HG02970 (cell line): ENCODE measurements at regions not wholly inside any gene's neighbourhood (a gene's known extent, or its start where the extent isn't known, plus 50 kb on each side); places are given as distances from the start of the nearest gene placed in this dataset.
"Not testable (repeated sequence)": the region's sequence is repeated elsewhere in the genome, so short reads cannot be mapped to it uniquely, and the experiment has no call there.

ENCODE experiments used
- ATAC-seq: cut with Tn5 transposase; IDR thresholded peaks from one replicate; pipeline ENCODE4 v1.9.1; 2021; ENCODE audit warnings: mild to moderate bottlenecking, moderate library complexity, moderate number of reproducible peaks; ENCODE audit not compliant: unreplicated experiment, low FRiP score

- ATAC-seq, result no peak
These were observed 198.5 kb upstream of the GADL1 start for GRCh38 chr3:31092748-31093589.

DNA sequence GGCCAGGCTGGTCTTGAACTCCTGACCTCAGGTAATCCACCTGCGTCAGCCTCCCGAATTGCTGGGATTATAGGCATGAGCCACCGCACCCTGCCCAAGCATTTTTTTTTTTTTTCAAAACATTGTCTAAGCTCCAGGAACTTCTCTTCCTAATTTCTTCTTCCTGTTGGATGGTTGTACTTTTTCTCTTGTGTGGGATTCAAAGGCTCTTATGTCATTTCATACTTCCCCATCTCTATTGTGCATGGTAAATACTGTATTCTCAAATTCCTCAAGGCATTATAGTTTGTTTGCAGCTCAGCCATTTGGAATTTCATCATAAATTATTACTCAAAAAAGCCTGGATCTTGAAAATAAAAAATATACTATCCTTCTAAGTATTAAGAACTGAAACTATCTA is 199.1 kb upstream of the GADL1 start:
- ATAC-seq, result no peak

DNA sequence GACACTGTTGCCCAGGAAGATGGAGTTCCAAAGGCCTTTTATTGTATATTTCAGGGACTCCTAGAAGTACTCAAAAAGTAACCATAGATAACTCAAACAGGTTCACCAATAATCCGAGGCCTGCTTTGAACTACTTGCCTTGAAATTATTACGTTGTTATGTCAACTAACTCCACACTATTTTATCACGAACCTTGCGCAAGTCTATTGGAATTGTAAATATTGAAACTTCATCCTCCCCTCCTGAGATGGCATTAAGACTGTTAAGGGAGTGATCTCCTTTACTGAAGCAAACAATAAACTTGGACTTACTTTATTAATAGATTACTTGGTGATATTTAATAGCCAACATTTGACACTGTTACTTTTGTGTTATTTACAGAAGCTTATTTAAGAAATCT is 199.6 kb upstream of the GADL1 start:
- no peak for ATAC-seq

DNA sequence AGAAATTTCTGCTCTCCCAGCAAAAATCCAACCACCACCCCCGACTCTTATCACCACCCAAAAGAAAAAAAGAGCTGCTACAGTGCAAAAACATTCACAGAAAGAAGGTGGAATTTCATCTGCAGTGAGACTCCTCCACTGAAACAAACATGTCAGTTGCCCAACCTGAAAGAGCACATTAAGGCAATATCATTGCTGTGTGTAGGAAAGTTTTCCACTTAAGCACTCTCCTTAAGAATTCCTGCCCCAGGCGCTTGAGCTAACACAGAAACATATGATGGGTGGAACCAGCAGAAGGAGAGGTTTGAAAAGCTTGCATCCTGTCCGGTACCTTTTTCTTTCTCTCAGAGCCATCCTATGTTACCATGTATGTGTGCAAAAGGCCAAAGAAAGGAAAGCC is 200.8 kb upstream of the GADL1 start:
- no peak for ATAC-seq

- ATAC-seq, result no peak
These were observed 202.4 kb upstream of the GADL1 start for GRCh38 chr3:31096661-31097395.

GRCh38 chr3:31100519-31100918 is 206.1 kb upstream of the GADL1 start:
- no peak for ATAC-seq

DNA sequence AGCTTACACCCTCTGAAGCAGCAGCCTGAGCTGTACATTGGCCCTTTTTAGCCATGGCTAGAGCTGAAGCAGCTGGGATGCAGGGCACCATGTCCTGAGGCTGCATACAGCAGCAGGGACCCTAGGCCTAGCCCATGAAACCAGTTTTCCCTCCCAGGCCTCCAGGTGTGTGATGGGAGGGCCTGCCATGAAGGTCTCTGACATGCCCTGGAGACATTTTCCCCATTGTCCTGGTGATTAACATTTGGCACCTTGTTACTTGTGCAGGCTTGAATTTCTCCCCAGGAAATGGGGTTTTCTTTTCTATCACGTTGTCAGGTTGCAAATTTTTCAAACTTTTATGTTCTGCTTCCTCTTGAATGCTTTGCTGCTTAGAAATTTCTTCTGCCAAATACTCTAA is 206.8 kb upstream of the GADL1 start:
- ATAC-seq, result not testable (repeated sequence)

- ATAC-seq, result no peak
These were observed 207.9 kb upstream of the GADL1 start for GRCh38 chr3:31102196-31102879.

DNA sequence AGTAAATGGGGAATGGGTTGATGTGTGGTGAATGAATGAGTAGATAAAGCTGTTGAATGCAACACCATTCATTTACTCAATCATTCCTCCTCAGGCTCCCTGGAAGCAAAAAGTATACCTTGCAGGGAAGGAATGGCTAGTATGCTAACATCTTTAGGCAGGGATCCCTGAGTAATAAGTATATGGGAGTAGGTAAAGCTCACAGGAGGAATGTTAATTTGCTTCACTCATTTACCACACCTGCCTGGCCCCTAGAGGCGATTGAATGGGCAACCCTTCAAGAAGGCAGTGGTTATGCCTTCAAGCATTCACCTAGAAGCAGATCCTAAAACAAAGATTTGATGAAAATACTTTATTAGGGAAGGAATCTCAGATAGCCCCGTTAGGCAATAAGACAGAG is 208.7 kb upstream of the GADL1 start:
- no peak for ATAC-seq

GRCh38 chr3:31103623-31104180 is 209.2 kb upstream of the GADL1 start:
- no peak for ATAC-seq

GRCh38 chr3:31105011-31105410 is 210.6 kb upstream of the GADL1 start:
- ATAC-seq, result no peak

- no peak for ATAC-seq
These were observed 211.1 kb upstream of the GADL1 start for GRCh38 chr3:31105438-31106077.

DNA sequence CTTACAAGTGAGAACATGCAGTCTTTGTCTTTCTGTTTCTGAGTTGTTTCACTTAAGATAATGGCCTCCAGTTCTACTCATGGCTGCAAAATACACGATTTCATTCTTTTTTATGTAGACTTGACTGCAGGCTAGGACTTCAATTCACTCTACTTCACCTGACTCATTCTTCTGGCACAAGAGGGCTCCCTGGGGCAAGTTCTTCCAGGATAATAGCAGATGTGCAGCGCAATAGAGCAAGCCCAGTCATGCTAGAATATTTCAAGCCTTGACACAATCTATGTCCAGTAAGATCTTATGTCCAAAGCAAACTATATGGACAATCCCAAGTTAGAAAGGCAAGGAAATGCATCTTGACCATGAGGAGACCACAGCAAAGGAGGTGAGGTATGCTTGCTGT is 211.7 kb upstream of the GADL1 start:
- ATAC-seq, result no peak

DNA sequence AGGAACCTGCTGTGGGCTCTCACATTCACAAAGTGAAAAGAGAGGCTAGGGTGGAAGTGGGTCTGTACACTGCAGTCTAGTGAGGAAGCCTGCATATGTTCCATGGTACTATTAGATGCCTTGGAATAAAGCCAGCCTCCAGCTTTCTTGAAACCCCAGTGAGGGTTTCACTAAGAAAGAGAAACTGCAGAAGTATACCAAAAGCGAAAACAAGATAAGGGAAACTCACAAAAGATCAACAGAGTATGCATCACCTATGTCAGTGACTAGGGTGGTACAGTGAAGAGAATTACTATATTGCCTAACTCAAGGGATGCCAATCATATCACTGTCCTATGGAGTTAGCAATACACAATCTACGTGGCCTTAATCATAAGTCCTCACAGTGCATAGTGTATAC is 212.5 kb upstream of the GADL1 start:
- peak; percentile 67 for ATAC-seq

DNA sequence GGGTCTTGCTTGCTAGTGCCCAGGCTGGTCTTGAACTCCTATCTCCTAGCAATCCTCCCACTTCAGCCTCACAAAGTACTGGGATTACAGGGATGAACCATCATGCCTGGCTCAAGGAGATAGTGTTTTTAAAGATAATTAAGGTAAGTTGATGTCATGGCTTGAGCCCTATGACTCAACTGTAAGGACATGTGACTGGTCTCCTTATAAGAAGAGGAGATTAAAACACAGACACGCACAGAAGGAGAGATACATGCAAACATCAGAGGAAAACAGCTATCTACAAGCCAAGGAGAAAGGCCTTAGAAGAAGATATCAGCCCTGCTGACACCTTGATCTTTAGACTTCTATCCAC is 220.4 kb upstream of the GADL1 start:
- ATAC-seq, result no peak

DNA sequence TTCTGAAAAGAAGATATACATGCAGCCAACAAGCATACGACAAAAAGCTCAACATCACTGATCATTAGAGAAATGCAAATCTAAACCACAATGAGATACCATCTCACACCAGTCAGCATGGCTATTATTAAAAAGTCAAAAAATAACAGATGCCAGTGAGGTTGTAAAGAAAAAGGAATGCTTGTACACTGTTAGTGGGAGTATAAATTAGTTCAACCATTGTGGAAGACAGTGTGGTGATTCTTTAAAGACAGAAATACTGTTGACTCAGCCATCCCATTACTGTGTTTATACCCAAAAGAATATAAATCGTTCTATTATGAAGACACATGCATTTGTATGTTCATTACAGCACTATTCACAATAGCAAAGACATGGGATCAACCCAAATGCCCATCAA is 221.1 kb upstream of the GADL1 start:
- ATAC-seq, result not testable (repeated sequence)

DNA sequence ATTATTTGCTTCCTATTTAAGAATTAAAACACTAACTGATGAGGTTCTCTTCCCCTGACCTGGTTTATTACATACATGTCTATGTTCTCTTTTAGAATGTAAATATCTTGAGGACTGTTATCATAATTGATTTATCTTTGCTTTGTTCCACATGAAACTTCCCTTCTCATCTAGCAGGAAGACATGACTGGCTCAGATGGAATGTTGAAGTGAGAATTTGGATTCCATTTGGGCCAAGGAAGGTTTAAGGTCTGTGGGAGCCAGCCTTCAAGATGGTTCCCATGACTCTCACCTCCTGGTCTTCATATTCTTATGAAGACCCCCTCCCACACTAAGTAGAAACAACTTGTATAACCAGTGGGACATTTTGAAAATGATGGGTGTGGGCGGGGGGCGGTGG is 222.2 kb upstream of the GADL1 start:
- ATAC-seq, result no peak

DNA sequence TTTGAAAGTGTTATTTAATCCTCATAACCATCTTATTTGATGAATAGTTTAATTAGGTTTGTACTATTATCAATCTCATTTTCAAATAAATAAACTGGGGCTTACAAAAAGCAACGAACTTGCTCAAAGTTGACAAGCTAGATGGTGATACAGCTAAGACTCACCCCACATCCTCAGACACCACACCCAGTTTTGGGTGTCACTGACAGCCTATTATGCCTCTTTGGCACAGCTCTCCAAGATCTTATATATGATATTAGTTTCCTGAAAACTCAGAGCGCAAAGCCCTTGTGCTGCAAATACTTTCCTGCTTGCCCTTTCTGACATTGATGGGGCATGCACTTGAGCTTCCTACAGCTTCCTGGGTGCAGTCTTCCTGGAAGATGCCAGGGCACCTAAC is 223.4 kb upstream of the GADL1 start:
- no peak for ATAC-seq

- ATAC-seq, result no peak
These were observed 229.9 kb upstream of the GADL1 start for GRCh38 chr3:31124373-31124772.

DNA sequence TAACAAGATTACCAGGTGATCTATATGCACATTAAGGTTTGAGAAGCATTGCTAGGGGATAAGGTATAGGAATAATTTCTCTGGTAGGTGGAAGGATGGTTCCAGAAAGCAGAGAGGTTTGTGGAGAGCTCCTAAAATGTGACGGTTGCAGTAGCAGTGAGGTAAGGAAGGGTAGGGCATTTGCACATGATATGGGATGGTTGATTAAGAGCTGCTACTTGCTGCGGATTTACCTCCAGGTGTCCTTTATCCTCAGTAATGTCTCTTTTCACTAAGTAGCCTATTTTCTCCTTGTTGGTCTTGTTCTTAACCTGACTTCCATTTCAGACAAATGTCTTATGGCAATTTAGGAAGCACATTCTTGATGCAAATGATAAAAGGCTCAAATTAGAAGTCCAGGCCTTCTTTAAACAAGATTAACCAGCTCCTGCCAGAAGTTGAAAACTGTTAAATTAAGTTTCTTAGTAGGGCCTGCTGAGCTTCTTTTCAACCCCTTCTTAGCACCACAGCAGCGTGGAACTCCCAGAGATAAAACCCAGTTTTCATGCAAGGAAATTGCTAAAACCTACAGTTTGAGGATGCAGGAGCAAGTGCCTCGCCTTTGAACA is 231.1 kb upstream of the GADL1 start:
- ATAC-seq, result no peak
